SIG-M5 treated with dmso at 0.1 percent for 504 hours (cell line): ENCODE measurements at regions not wholly inside any gene's neighbourhood (a gene's known extent, or its start where the extent isn't known, plus 50 kb on each side); places are given as distances from the start of the nearest gene placed in this dataset.

Experiments used
- DNase-seq: peaks from one replicate; lab custom pipeline; 2025; ENCODE audit not compliant: unreplicated experiment; lab: John Stamatoyannopoulos, UW

GRCh38 chr11:28767574-28767973, 659.4 kb downstream of the METTL15 start:
- no peak for DNase-seq

- no peak for DNase-seq
Measured at GRCh38 chr11:28763876-28764275, 655.7 kb downstream of the METTL15 start.

- no peak for DNase-seq
Measured at GRCh38 chr11:28763151-28763550, 655.0 kb downstream of the METTL15 start.

- DNase-seq = no peak
Measured at GRCh38 chr11:28760676-28761390, 652.6 kb downstream of the METTL15 start.

DNA sequence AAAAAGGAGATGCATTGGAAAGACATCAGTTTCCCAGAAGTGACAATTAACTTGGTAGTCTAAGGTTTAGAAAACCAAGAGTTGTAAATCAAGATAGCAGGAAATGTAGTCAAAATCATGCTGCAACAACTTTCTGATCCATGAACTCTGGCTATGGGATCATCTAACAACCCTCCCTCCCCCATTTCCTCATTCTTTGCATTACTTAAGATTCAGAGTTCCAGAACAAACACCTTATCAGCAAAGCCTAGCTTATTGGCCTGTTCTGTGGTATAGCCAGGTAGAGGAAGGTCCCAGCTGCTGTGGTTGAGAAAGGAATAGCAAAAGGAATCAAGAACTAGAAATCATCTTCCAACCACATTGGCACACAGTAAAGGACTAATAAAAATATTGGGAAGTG, 651.1 kb downstream of the METTL15 start:
- no peak for DNase-seq

GRCh38 chr11:28757725-28758515, 649.7 kb downstream of the METTL15 start:
- DNase-seq = no peak

- DNase-seq = no peak
Measured at GRCh38 chr11:28756977-28757376, 648.8 kb downstream of the METTL15 start.

GRCh38 chr11:28743061-28743550, 634.9 kb downstream of the METTL15 start:
- DNase-seq = no peak

DNA sequence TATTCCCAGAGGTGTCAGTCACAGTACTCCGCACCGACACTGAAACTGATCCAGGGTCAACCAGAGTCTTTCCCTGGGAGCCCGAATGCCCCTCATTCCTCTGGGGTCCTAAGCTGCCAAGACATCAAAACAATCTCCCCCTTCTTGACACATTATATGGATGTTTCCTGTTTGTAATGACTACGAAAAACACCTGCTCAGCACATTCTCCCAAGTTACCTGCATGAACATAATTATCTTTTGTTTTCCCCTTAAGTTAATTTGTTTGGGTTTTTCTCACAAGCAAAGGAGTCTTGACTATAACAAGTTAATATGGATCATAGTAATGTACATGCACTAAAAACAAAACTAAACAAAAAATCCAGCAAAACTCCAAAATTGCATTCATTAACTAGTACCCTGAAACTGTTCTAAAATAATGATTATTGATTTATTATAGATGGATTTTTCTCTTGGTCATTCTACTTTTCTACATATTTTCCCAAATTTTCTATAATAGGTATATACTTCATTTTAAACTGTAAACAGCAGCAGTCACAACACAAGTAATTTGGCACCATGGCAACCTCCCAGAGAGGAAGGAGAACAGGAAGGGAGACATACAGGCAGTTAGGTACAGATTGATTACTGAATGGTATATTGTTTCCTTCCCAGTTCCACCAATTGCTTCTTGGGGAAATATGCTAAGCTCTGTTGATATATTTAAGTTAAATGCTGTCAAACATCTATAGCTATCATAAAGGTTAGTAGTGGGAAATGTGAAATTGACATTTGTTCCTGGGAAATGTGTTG, 631.5 kb downstream of the METTL15 start:
- no peak for DNase-seq

DNA sequence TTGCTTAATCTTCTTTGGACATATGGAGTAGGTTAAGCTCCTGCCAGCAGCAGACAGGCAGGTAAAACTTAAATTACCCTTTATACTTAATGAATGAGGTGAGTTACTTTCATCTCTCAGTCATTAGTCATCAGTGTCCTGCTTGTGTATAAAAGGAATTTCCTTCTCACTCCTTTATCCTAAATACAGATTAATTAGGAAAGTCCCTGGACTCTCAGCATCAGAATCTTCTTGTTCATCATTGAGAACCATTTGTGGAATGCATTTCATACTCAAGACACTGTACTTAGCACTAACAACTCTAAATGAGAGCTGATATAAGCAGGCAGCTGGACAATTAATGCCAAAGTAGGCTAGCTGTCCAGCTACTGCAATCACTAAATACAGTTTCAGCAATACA, 630.4 kb downstream of the METTL15 start:
- DNase-seq = no peak

- no peak for DNase-seq
Measured at GRCh38 chr11:28736256-28736655, 628.1 kb downstream of the METTL15 start.

DNA sequence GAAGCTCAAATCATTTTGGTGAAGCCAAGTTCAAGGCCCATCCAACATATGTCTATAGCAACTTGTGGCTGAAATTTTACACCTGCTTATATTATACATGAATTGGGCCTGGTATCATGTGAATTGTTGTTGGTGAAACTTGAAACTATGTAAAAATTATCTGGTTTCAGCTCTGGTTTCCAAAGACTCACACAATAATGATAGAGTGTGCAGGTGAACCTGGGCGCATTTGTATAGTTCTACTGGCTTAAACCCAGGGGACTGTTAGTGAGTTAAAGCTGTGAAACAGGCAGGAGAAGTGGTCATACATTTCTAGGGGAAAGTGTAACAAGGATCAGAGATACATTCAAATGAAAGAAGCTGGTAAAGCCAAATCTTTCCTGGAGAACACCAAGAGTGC, 627.3 kb downstream of the METTL15 start:
- no peak for DNase-seq

DNA sequence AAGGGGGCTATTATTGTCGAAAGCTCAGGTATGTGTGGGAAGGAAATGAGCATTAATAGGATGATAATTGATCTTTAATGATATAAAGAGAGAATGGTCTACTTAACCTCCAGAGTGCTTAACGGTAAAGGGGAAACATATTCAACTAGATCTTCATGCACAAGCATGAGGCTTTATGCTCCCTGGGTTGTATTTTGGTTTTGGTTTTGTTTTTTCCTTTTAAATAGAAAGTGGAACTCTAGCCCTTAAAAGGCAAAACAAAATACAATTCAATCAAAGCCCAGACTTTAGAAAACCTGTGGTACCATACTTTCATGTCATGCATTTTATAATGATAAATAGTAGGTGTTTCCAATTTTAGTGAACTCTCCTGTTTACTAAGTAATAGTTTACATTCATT, 622.7 kb downstream of the METTL15 start:
- no peak for DNase-seq

DNA sequence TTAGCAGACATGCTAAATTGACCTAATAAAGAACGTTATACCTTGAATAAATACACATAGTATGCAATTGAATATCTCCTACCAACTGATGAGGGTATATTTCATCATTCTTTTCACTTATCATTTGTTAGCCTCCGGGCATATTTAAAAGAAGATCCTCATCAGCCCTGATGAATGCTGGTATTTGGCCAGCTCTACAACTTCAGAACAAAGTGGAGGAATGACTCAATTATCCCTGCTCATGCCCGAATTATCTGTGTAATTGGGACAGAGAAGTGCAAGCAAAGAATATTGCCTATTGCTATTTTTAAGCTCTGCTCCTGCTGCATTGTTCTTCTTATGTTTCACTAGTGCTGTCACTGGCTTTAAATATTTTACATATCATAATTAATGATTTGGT, 622.1 kb downstream of the METTL15 start:
- DNase-seq = no peak

- DNase-seq = no peak
Measured at GRCh38 chr11:28729339-28729738, 621.2 kb downstream of the METTL15 start.

DNA sequence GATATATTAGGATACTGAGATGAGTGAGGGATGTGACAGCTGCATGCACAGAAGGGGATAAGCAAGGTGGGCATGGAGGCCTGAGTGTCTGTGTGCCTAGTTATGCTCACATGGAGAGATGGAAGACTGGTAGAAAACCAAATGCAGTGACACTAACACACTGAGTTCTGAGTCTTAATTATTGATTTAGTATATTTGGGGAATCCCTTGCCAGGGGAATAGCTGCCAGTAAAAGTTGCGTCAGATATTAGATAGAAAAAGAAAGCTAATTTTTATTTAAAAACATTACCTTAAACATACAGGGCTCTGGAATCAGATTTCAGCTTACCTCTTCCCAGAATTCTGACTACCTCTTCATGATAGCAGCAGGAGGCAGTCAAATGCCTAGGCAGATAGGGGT, 620.5 kb downstream of the METTL15 start:
- no peak for DNase-seq

DNA sequence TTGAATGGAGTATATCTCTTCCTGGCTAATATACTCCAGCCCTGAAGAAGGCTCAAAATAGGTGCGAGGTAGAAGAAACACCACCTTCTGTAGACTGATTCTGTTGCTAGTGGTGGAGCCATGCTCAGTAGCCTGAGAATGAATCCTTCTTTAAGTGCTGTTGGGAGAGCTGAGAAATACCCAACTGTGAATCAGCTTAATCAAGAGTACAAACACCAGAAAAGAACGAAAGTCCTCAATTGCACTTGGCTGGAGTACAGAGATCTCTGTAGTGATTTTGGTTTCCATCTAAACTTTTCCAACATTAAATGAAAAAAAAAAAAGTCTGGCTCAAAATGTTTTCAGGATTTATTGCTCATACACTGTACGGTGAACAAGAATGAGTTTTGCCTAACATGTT, 619.1 kb downstream of the METTL15 start:
- no peak for DNase-seq

GRCh38 chr11:28726432-28726831, 618.2 kb downstream of the METTL15 start:
- no peak for DNase-seq

DNA sequence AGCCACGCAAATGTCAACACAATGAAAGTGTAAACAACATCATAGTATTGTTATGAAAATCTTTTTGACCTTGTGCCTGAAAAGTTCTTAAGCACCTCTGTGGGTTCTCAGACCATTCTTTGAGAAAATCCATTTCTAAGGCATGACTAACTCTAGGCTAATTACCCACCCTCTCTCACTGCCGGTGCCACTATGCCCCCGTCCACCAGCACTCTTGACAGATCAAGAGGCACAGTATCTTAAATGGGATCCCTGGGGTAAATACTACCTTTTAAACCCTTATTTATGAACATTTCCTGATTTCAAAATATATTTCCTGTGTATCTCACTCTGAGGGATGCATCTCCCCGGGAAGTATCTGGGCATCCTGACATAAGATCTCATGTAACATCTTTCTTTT, 607.5 kb downstream of the METTL15 start:
- DNase-seq = no peak

DNA sequence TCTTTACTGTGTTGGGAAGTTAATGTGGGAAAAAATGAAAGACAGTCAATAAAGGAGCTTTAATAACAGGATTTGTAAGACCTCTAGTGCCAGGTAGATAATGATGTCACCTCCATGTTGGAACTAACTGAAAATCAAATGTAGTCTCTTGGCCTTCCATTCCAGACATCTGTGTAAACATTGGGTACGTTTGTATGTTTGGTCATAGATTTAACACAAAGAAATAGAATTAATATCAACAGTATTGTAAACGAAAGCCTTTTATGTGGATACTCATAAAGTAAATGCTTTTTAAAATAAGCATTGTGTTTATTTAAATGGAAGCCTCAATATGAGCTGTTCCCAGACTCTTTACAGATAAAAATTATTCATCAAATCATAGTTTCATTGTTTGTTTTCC, 605.7 kb downstream of the METTL15 start:
- no peak for DNase-seq

DNA sequence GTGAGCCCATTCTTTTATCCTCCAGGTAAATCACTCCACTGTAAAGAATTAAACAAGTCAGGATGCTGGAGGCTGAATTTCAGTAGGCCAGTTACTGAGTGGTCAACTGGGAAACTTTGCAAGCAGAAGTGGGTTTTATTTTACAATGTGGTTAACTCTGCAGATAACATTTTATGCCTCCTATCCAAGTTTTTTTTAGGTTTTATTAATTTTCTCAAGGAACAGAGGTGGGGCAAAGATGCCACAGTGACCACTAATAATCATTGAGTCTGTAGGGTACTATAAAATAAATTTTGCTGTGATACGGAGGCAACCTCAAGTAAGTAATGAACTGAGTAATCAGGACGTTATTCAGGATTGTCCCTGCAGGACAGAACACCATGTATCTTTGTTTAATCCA, 599.9 kb downstream of the METTL15 start:
- DNase-seq = no peak

DNA sequence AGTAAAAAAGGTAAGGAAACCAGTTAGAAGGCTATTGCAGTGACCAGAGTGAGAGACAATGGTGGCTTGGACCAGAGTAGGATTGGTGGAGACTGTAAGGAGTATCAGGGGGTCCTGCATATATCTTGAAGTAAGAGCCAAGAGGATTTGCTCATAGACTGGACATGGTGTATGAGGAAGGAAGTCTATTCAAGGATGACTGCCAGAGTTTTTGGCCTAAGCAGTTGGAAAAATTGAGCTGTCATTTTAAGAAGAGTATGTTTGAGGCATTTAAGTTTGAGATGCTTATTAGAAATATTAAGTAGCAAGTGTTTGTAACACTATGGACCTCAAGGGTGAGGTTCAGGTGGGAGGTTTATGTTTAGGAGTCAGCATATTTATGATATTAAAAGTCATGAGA, 596.6 kb downstream of the METTL15 start:
- DNase-seq = no peak
